ENCODE measurements at regions not wholly inside any gene's neighbourhood (a gene's known extent, or its start where the extent isn't known, plus 50 kb on each side); places are given as distances from the start of the nearest gene placed in this dataset.

DNA sequence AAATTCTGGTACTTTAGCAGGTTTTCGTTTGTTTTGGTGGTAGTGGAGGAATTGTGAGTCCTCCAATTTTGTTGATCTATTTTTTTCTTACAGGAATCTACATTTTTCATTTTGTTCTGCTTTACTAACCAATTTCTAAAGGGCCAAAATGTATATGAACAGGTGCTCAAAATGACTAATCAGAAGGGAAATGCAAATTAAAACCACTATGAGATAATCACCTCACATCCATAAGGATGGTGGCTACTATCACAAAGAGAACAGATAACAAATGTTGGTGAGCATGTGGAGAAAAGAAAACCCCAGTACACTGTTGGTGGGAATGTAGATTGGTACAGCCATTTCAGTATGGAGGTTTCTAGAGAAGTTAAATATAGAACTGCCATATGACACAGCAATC is 134.2 kb downstream of the LMO4 start:
- TF ChIP-seq CTCF (IDR thresholded peaks at IDR 0.05; ENCODE audit: low read depth, low read length, missing control alignments): no peak
- no peak for DNase-seq
- Histone ChIP-seq H3K27ac (no peak overlapping the region), H3K4me3 (ENCODE audit: low read depth, low read length) (no peak overlapping the region), H3K27me3 (replicated peaks) (no peaks in the 10 kb centered on the region), H3K36me3 (replicated peaks) (no peaks in the 10 kb centered on the region)
- in situ Hi-C loops (cut with HindIII; ENCODE audit: low pct_ligation_motif_present, low sequenced_read_pairs): no loop called here

- Histone ChIP-seq H3K27ac (no peak overlapping the region), H3K36me3 (replicated peaks) (no peaks in the 10 kb centered on the region), H3K4me3 (ENCODE audit: low read depth, low read length) (no peak overlapping the region), H3K27me3 (replicated peaks) (no peaks in the 10 kb centered on the region)
- TF ChIP-seq CTCF (IDR thresholded peaks at IDR 0.05; ENCODE audit: low read depth, low read length, missing control alignments): no peak
- DNase-seq: no peak
- in situ Hi-C loops (cut with HindIII; ENCODE audit: low pct_ligation_motif_present, low sequenced_read_pairs): no loop called here
These were observed 135.4 kb downstream of the LMO4 start for GRCh38 chr1:87464022-87464490.

- no peak for TF ChIP-seq CTCF (IDR thresholded peaks at IDR 0.05; ENCODE audit: low read depth, low read length, missing control alignments)
- in situ Hi-C loops (cut with HindIII; ENCODE audit: low pct_ligation_motif_present, low sequenced_read_pairs): no loop called here
- Histone ChIP-seq H3K27ac (no peak overlapping the region), H3K4me3 (ENCODE audit: low read depth, low read length) (no peak overlapping the region), H3K36me3 (replicated peaks) (no peaks in the 10 kb centered on the region), H3K27me3 (replicated peaks) (no peaks in the 10 kb centered on the region)
- DNase-seq: no peak
These were observed 137.9 kb downstream of the LMO4 start for GRCh38 chr1:87466621-87467020.

- no peaks in the 10 kb centered on the region for H3K36me3 ChIP-seq (replicated peaks)
- TF ChIP-seq CTCF (IDR thresholded peaks at IDR 0.05; ENCODE audit: low read depth, low read length, missing control alignments): no peak
- no peak for DNase-seq
- no peaks in the 10 kb centered on the region for H3K27me3 ChIP-seq (replicated peaks)
- in situ Hi-C loops (cut with HindIII; ENCODE audit: low pct_ligation_motif_present, low sequenced_read_pairs): no loop called here
- H3K27ac ChIP-seq: no peak overlapping the region
- no peak overlapping the region for H3K4me3 ChIP-seq (ENCODE audit: low read depth, low read length)
These were observed 144.0 kb downstream of the LMO4 start for GRCh38 chr1:87472716-87473115.

- TF ChIP-seq CTCF (IDR thresholded peaks at IDR 0.05; ENCODE audit: low read depth, low read length, missing control alignments): no peak
- H3K27me3 ChIP-seq (replicated peaks): no peaks in the 10 kb centered on the region
- no peak overlapping the region for H3K4me3 ChIP-seq (ENCODE audit: low read depth, low read length)
- no peak for DNase-seq
- in situ Hi-C loops (cut with HindIII; ENCODE audit: low pct_ligation_motif_present, low sequenced_read_pairs): no loop called here
- no peaks in the 10 kb centered on the region for H3K36me3 ChIP-seq (replicated peaks)
- H3K27ac ChIP-seq: no peak overlapping the region
These were observed 144.6 kb downstream of the LMO4 start for GRCh38 chr1:87473203-87473661.

DNA sequence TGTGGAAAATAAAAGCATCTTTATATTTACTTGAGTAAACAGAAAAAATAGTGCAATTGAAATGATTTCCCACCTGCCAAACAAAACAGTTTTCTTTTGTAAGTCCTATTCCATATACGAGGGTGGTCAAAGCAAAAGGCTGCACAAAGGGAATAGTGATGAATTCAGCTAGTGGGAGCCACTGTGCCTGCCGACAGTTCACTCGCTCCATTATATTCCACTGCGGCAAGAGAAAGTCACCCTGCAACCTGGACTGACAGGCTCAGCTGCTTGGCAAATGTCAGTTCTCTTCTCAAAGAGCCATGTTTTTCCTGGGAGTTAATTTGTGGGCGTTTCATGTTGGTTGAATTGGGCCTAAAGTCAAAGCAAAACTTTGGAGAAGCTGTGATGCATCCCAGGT is 145.4 kb downstream of the LMO4 start:
- DNase-seq: no peak
- no peak overlapping the region for H3K27ac ChIP-seq

More for the DNA sequence above, 145.4 kb downstream of the LMO4 start:
- in situ Hi-C loops (cut with HindIII; ENCODE audit: low pct_ligation_motif_present, low sequenced_read_pairs): no loop called here
- no peak overlapping the region for H3K4me3 ChIP-seq (ENCODE audit: low read depth, low read length)
- no peaks in the 10 kb centered on the region for H3K36me3 ChIP-seq (replicated peaks)
- no peak for TF ChIP-seq CTCF (IDR thresholded peaks at IDR 0.05; ENCODE audit: low read depth, low read length, missing control alignments)
- H3K27me3 ChIP-seq (replicated peaks): no peaks in the 10 kb centered on the region

Data from brain microvascular endothelial cell (primary cell).